ENCODE measurements at regions not wholly inside any gene's neighbourhood (a gene's known extent, or its start where the extent isn't known, plus 50 kb on each side); places are given as distances from the start of the nearest gene placed in this dataset.
A peak's percentile ranks its signal among the peaks of the same experiment; 100 is the strongest.

DNA sequence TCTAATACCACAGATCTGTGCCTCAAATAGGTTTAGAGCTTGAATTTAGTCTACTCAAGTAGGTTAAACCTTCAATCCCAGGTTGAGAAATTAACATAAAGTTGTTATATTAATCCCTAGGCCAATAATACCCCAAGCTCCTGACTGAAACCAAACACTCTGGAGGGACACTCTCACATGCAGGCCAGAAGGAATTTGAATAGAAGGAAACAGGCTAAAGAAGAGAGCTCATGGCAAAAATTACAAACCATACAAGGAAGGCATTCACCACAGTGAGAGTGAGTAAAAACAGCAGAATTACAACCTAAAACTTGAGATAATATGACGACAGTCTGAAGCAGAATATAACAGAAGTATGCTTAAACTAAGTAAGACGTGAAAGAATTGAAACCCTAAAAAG, 76.1 kb upstream of the PDK4 start:
- no peak for DNase-seq (ENCODE audit: low read depth in 2 of 2)
- no peak overlapping the region for H3K4me3 ChIP-seq (replicated peaks in 1 of 2; ENCODE audit: low read depth in 2 of 2, low read length in 2 of 2)
- TF ChIP-seq CTCF (IDR thresholded peaks at IDR 0.05; ENCODE audit: low read depth, low read length) = no peak

DNA sequence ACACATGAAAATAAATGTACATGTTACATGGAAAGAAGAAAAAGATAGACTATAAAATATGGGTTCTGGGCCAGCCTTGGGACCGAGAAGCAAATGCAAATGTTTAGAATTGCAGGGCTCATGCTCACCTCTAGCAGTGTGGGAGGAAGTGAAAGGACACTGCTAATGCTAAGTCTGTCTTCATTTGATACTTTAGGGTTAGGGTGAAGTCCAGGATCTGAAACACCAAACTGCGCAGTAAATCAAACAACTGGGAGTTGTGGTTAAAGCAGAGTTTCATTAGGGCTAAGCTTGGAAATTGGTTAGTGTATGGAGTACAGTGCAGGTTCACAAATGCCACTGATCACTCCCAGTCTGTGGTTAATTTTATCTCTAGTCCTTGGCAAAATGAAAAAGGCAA, 73.2 kb upstream of the PDK4 start:
- DNase-seq (ENCODE audit: low read depth in 2 of 2) = no peak
- no peak for TF ChIP-seq CTCF (IDR thresholded peaks at IDR 0.05; ENCODE audit: low read depth, low read length)
- no peak overlapping the region for H3K4me3 ChIP-seq (replicated peaks in 1 of 2; ENCODE audit: low read depth in 2 of 2, low read length in 2 of 2)

GRCh38 chr7:95668504-95669018, 72.2 kb upstream of the PDK4 start:
- no peak overlapping the region for H3K4me3 ChIP-seq (replicated peaks in 1 of 2; ENCODE audit: low read depth in 2 of 2, low read length in 2 of 2)
- DNase-seq (ENCODE audit: low read depth in 2 of 2) = no peak
- no peak for TF ChIP-seq CTCF (IDR thresholded peaks at IDR 0.05; ENCODE audit: low read depth, low read length)

GRCh38 chr7:95662987-95663386, 66.7 kb upstream of the PDK4 start:
- DNase-seq (ENCODE audit: low read depth in 2 of 2) = no peak
- no peak overlapping the region for H3K4me3 ChIP-seq (replicated peaks in 1 of 2; ENCODE audit: low read depth in 2 of 2, low read length in 2 of 2)
- no peak for TF ChIP-seq CTCF (IDR thresholded peaks at IDR 0.05; ENCODE audit: low read depth, low read length)

- H3K4me3 ChIP-seq (replicated peaks in 1 of 2; ENCODE audit: low read depth in 2 of 2, low read length in 2 of 2) = no peak overlapping the region
- DNase-seq (ENCODE audit: low read depth in 2 of 2) = peak in 1 of 2 donors; percentile 32
- TF ChIP-seq CTCF (IDR thresholded peaks at IDR 0.05; ENCODE audit: low read depth, low read length) = no peak
Measured at GRCh38 chr7:95660023-95660434, 63.7 kb upstream of the PDK4 start.

- DNase-seq (ENCODE audit: low read depth in 2 of 2) = no peak
- TF ChIP-seq CTCF (IDR thresholded peaks at IDR 0.05; ENCODE audit: low read depth, low read length) = no peak
- no peak overlapping the region for H3K4me3 ChIP-seq (replicated peaks in 1 of 2; ENCODE audit: low read depth in 2 of 2, low read length in 2 of 2)
Measured at GRCh38 chr7:95658676-95659075, 62.4 kb upstream of the PDK4 start.

GRCh38 chr7:95649546-95649945, 53.2 kb upstream of the PDK4 start:
- H3K4me3 ChIP-seq (replicated peaks in 1 of 2; ENCODE audit: low read depth in 2 of 2, low read length in 2 of 2) = no peak overlapping the region
- no peak for TF ChIP-seq CTCF (IDR thresholded peaks at IDR 0.05; ENCODE audit: low read depth, low read length)
- DNase-seq (ENCODE audit: low read depth in 2 of 2) = peak in 1 of 2 donors; percentile 21

Data from cardiac fibroblast (primary cell).